ENCODE measurements at regions not wholly inside any gene's neighbourhood (a gene's known extent, or its start where the extent isn't known, plus 50 kb on each side); places are given as distances from the start of the nearest gene placed in this dataset.

GRCh38 chr9:91066042-91066415 is 264.4 kb downstream of the SYK start:
- TF ChIP-seq GATA2 (IDR thresholded peaks at IDR 0.05; ENCODE audit: low read depth, low read length) (no peak), GATA3 (IDR thresholded peaks at IDR 0.05; ENCODE audit: low read depth, low read length) (no peak)

All from SH-SY5Y (cell line).